Stimulated activated CD8-positive, alpha-beta memory T cell treated with anti-CD3 and anti-CD28 coated beads, Interleukin-15, amount 100 ng/mL, for 48 hours (primary cell): ENCODE measurements at regions not wholly inside any gene's neighbourhood (a gene's known extent, or its start where the extent isn't known, plus 50 kb on each side); places are given as distances from the start of the nearest gene placed in this dataset.

ENCODE experiments used
- DNase-seq, 2 donors: peaks; one replicate each; pipeline ENCODE4 v3.0.0-alpha.2; 2020; ENCODE audit warnings: low read depth in 2 of 2

- DNase-seq, result no peak
These were observed 71.3 kb upstream of the TOP1 start for GRCh38 chr20:40957265-40957760.

GRCh38 chr20:40958598-40958997 lies 70.0 kb upstream of the TOP1 start:
- no peak for DNase-seq

GRCh38 chr20:40959325-40960092 lies 69.1 kb upstream of the TOP1 start:
- DNase-seq, result no peak

GRCh38 chr20:40960101-40960500 lies 68.5 kb upstream of the TOP1 start:
- DNase-seq, result no peak

- no peak for DNase-seq
These were observed 68.1 kb upstream of the TOP1 start for GRCh38 chr20:40960521-40960956.

- DNase-seq, result no peak
These were observed 67.4 kb upstream of the TOP1 start for GRCh38 chr20:40961176-40961575.

- no peak for DNase-seq
These were observed 66.7 kb upstream of the TOP1 start for GRCh38 chr20:40961686-40962640.

- peak; percentile 49 to 54 for DNase-seq
These were observed 65.7 kb upstream of the TOP1 start for GRCh38 chr20:40962733-40963504.

- no peak for DNase-seq
These were observed 65.1 kb upstream of the TOP1 start for GRCh38 chr20:40963505-40963845.

GRCh38 chr20:40965671-40966070 lies 63.0 kb upstream of the TOP1 start:
- no peak for DNase-seq

- DNase-seq, result no peak
These were observed 62.5 kb upstream of the TOP1 start for GRCh38 chr20:40966103-40966502.

- no peak for DNase-seq
These were observed 62.0 kb upstream of the TOP1 start for GRCh38 chr20:40966516-40967185.

- DNase-seq, result no peak
These were observed 60.9 kb upstream of the TOP1 start for GRCh38 chr20:40967700-40968099.

GRCh38 chr20:40968816-40969562 lies 59.6 kb upstream of the TOP1 start:
- DNase-seq, result peak; percentile 68 to 72

- DNase-seq, result no peak
These were observed 58.4 kb upstream of the TOP1 start for GRCh38 chr20:40970218-40970617.

- DNase-seq, result no peak
These were observed 51.4 kb upstream of the TOP1 start for GRCh38 chr20:40977218-40977617.

- no peak for DNase-seq
These were observed 49.9 kb upstream of the TOP1 start for GRCh38 chr20:40978761-40979160.
